ENCODE measurements at regions not wholly inside any gene's neighbourhood (a gene's known extent, or its start where the extent isn't known, plus 50 kb on each side); places are given as distances from the start of the nearest gene placed in this dataset.
"Not testable (repeated sequence)": the region's sequence is repeated elsewhere in the genome, so short reads cannot be mapped to it uniquely, and the experiment has no call there.

GRCh38 chr6:167662075-167662880, 164.4 kb upstream of the AFDN start:
- DNase-seq: no peak

- DNase-seq: no peak
These were observed 163.9 kb upstream of the AFDN start for GRCh38 chr6:167662881-167663205.

GRCh38 chr6:167663316-167663715, 163.4 kb upstream of the AFDN start:
- DNase-seq: no peak

- DNase-seq: no peak
These were observed 162.8 kb upstream of the AFDN start for GRCh38 chr6:167663784-167664443.

- no peak for DNase-seq
These were observed 161.7 kb upstream of the AFDN start for GRCh38 chr6:167664678-167665660.

GRCh38 chr6:167665698-167666330, 160.9 kb upstream of the AFDN start:
- DNase-seq: no peak

GRCh38 chr6:167666571-167667203, 160.0 kb upstream of the AFDN start:
- DNase-seq: no peak

GRCh38 chr6:167667204-167668018, 159.3 kb upstream of the AFDN start:
- DNase-seq: no peak

- no peak for DNase-seq
These were observed 158.5 kb upstream of the AFDN start for GRCh38 chr6:167668019-167668753.

- no peak for DNase-seq
These were observed 157.8 kb upstream of the AFDN start for GRCh38 chr6:167668754-167669552.

GRCh38 chr6:167669553-167669849, 157.2 kb upstream of the AFDN start:
- DNase-seq: no peak

GRCh38 chr6:167669870-167670802, 156.6 kb upstream of the AFDN start:
- DNase-seq: no peak

GRCh38 chr6:167670938-167671338, 155.8 kb upstream of the AFDN start:
- no peak for DNase-seq

- not testable (repeated sequence) for DNase-seq
These were observed 155.2 kb upstream of the AFDN start for GRCh38 chr6:167671379-167671976.

GRCh38 chr6:167671977-167672687, 154.6 kb upstream of the AFDN start:
- no peak for DNase-seq

- no peak for DNase-seq
These were observed 154.0 kb upstream of the AFDN start for GRCh38 chr6:167672738-167673137.

- no peak for DNase-seq
These were observed 152.8 kb upstream of the AFDN start for GRCh38 chr6:167673946-167674345.

- no peak for DNase-seq
These were observed 152.2 kb upstream of the AFDN start for GRCh38 chr6:167674486-167674885.

All from CD4-positive, alpha-beta T cell treated with Interferon gamma for 1 hour (primary cell).